NCI-H1436 (cell line): ENCODE measurements at regions not wholly inside any gene's neighbourhood (a gene's known extent, or its start where the extent isn't known, plus 50 kb on each side); places are given as distances from the start of the nearest gene placed in this dataset.

Experiments
- DNase-seq: peaks from one replicate; lab custom pipeline; 2025; lab: John Stamatoyannopoulos, UW

GRCh38 chr15:47620960-47621681 lies 96.2 kb upstream of the SEMA6D start:
- no peak for DNase-seq

GRCh38 chr15:47622055-47622454 lies 95.2 kb upstream of the SEMA6D start:
- no peak for DNase-seq

DNA sequence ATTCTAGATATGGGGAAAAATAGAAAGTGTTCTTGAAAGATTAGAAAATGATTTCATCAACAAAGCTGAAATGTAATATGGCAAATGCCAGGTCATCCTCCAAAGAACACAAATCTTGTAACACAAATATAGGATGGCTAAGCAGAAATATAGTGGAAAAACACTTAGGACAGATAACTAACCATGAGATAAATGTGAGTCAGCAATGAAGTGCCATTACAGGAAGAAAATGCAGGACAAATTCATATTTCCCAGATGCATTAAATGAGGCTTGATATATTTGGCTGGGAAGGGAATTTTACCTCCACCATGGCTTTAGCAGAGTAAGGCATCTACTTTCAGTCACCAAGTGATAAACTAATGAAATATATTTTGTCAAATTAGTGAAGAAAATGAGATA lies 92.8 kb upstream of the SEMA6D start:
- DNase-seq: no peak

DNA sequence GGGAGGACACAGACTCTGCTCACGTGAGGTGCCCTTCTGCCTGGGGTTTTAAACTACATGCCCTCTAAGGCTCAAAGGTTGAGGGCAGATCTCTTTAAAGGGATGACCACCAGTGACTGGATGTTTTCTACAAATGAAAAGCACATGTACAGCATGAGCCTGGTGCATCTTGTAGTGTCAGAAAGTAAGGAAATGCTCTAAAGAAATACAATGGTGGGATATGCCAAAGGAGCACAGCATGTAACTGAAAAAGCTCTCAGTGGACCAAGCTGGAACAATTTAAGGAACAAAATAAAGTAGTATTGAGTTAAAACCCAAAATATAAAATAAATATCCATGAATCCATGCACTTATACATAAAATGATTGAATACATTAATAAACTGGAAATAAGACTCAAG lies 78.3 kb upstream of the SEMA6D start:
- no peak for DNase-seq

DNA sequence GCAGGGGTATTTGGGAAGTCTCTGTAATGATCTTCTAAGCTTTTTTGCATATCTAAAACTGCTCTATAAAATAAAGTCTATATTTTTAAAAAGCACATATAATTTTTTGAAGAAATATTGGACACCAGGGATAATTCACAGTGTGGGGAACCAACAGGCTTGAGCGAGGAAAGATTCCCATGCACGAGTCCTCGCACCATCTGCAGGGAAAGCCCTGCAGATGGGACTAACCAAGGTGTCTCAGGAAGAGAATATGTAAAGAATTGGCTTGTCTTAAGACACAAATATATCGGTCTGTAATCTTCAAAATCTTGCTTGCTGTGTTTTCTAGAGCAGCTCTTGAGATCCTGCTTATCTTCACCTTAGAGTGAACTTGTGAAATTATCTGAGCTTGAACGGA lies 77.2 kb upstream of the SEMA6D start:
- DNase-seq: no peak

DNA sequence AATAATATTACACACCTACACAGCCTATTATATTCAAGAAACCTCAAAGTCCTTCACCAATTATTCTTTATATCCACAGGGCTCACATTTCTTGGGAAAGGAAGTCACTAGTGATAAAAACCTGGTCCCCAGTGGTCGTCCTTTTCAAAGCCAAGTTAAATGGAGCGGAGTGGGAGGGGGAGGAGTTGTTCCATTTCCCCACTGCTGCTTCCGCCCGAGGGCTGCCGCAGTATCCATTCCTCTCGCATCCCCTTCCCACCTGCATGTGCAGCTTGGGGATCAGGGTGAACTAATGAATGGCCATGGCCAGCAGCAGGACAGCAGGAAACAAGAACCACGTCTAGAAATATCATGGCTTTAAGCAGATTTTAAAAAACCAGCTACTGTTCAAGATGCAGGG lies 76.4 kb upstream of the SEMA6D start:
- no peak for DNase-seq

DNA sequence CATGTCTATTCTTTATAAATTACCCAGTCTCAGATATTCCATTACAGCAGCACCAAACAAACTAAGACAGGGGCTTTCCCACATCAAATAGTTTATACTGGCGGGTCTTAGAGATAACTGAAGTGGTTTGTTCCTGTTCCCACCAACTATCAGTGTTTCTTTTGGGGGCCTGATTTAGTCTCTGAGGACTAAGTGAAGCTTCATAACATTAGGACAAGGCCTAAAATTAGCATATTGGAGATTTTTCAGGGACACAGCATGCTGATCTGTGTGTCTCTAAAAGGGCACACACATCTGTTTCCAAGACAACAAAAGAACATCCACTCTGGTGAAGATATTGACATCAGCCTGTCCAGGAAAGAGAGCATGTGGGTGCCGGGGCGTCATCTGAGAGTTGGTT lies 72.6 kb upstream of the SEMA6D start:
- no peak for DNase-seq

- DNase-seq: no peak
Observed at GRCh38 chr15:47650564-47650963, 66.7 kb upstream of the SEMA6D start.

DNA sequence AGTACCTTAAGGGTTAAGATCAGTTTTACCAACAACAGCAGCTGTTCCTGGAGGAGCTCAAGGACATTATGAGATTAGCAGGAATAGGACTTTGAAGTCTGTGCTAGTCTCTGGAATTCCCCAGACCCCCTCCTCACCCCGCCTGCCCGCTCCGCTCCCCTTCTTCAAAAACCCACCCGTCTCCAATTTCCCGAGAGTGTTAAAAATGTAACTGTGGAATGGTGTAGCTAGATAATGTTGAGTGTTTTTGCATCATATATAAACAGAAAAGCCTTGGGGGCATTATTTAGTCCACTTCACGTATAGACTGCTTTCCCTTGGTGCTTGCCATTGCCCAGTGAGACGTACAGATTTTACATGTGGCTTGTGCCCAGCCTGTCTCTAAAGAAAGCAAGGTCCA lies 65.0 kb upstream of the SEMA6D start:
- no peak for DNase-seq

- no peak for DNase-seq
Observed at GRCh38 chr15:47652844-47653243, 64.5 kb upstream of the SEMA6D start.

DNA sequence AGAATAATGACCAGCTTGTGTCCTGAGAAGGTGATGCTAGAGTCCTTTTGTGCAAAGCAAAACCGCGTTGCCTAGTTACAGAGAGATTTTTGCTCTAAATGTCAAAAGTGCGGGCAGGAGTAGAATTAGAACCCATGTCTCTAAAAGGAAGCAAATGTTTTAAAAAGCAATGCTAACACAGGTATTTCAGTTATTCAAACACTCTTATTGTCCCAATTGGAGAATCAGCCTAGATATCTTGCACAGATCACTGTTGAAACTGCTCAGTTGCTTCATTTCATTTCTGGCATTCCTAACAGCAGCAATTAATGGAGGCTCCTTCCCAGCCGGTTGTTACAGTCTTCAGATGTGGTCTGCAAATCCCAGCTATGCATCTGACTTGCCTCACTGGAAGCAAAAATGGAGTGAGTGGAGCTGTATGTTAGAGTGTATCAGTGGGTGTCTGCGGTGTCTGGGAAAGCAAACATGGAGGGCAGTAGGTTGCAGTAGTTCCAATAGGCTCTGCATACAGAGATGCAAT lies 55.6 kb upstream of the SEMA6D start:
- no peak for DNase-seq

GRCh38 chr15:47663101-47663500 lies 54.2 kb upstream of the SEMA6D start:
- no peak for DNase-seq
